Small intestine (tissue), 7 donors: ENCODE measurements at regions not wholly inside any gene's neighbourhood (a gene's known extent, or its start where the extent isn't known, plus 50 kb on each side); places are given as distances from the start of the nearest gene placed in this dataset.

Experiments
- DNase-seq, 2 donors: peaks; one replicate each; pipeline versions ENCODE4 v3.0.0 to v3.0.0-alpha.2; 2013
- FAIRE-seq: peaks from 2 replicates; lab custom pipeline; 2012; peaks lifted over from hg19 to GRCh38; lab: Jason Lieb, UNC
- H3K27ac ChIP-seq, 3 donors: one replicate each; pipeline ENCODE4 v1.5.1; 2013; ENCODE audit warnings: low read length in 2 of 3, mild to moderate bottlenecking in 2 of 3, control low read depth in 1 of 3, inconsistent platforms in 1 of 3, low read depth in 1 of 3, moderate library complexity in 1 of 3
- H3K27me3 ChIP-seq, 3 donors: one replicate each; pipeline ENCODE4 v1.6.1; 2013; ENCODE audit warnings: low read length in 3 of 3, inconsistent platforms in 1 of 3; ENCODE audit not compliant: control insufficient read depth in 3 of 3, insufficient read depth in 3 of 3
- H3K36me3 ChIP-seq, 3 donors: one replicate each; pipeline ENCODE4 v1.6.1; 2013; ENCODE audit warnings: low read length in 3 of 3, inconsistent platforms in 1 of 3, low read depth in 1 of 3, mild to moderate bottlenecking in 1 of 3, moderate library complexity in 1 of 3; ENCODE audit not compliant: control insufficient read depth in 3 of 3, insufficient read depth in 2 of 3
- H3K4me1 ChIP-seq, 3 donors: one replicate each; pipeline ENCODE4 v1.6.1; 2013; ENCODE audit warnings: low read length in 2 of 3, inconsistent platforms in 1 of 3, low read depth in 1 of 3, mild to moderate bottlenecking in 1 of 3, moderate library complexity in 1 of 3; ENCODE audit not compliant: control insufficient read depth in 3 of 3, insufficient read depth in 2 of 3
- H3K4me3 ChIP-seq, 3 donors: one replicate each; pipeline ENCODE4 v1.5.1; 2013; ENCODE audit warnings: low read length in 3 of 3, control low read depth in 1 of 3, inconsistent platforms in 1 of 3, low read depth in 1 of 3, mild to moderate bottlenecking in 1 of 3, moderate library complexity in 1 of 3
- H3K9me3 ChIP-seq, 2 donors: one replicate each; pipeline ENCODE4 v1.6.1; 2013; ENCODE audit warnings: low read depth in 1 of 2, low read length in 1 of 2; ENCODE audit not compliant: control insufficient read depth in 2 of 2, insufficient read depth in 1 of 2
- WGBS, 3 donors: extraction: QIAGEN DNeasy Blood & Tissue Kit; methylation state at CpG; one replicate each; pipeline ENCODE4 v1.1.7; 2013; 5-methylcytosine and 5-hydroxymethylcytosine counted together
- donor health status: healthy with polysubstance abuse.
- donor health status: control.
- donor health status: control.
- donor health status: Bipolar disorder and iron deficiency.
- donor health status: healthy.

DNA sequence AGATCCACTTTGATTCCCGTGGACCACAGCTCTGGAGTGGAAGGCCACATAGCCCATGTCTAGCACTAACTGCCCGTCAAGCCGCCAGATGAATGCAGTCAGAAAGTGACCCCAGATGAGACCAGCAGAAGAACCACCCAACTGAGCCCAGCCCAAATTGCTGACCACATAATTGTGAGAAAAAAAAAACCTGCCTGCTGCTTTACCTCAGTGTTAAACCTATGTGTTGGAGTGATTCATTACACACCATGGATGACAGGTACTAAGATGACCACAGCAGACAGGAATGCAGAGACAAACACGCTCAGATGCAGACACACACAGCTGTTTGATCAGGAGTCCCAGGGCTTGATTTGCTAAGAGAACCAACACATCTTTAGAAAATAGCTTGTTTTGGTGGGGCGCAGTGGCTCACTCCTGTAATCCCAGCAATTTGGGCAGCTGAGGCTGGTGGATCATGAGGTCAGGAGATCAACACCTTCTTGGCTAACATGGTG lies 168.1 kb upstream of the PPP2R2D start:
- no peaks in the 10 kb centered on the region for H3K4me1 ChIP-seq
- WGBS, 3 donors, result 85 to 92% (median 91%) methylated on average over 5 of the region's 5 CpGs

DNA sequence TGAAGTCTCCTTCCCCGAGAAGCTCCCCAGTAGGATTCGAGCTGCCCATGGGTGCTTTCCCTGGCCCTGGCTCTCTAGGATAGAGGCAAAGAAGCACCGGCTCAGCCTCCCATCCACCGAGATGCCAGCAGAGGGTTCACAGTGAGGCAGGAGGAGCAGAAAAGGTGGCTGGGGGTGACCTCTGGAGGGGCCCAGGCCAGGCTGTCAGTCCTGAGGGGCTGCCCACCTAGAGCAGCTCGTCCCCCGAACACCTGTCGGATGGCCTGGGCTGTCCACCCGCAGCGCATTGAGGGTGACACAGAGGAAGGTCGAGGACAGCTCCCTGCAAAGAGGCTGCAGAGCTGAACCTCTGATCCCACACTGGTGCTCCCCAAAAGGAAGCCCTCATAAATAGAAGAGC lies 167.2 kb upstream of the PPP2R2D start:
- Histone ChIP-seq H3K27ac (no peak overlapping the region), H3K4me1 (no peaks in the 10 kb centered on the region), H3K27me3 (no peaks in the 10 kb centered on the region), H3K9me3 (peaks cover 0 to 6% of the 10 kb centered on the region in 2 donors), H3K36me3 (no peaks in the 10 kb centered on the region), H3K4me3 (no peak overlapping the region)
- FAIRE-seq (no peak), DNase-seq (no peak)
- 74 to 78% (median 78%) methylated on average over 10 of the region's 10 CpGs for WGBS, 3 donors

More for the DNA sequence above, 168.1 kb upstream of the PPP2R2D start:
- peaks cover 0 to 6% of the 10 kb centered on the region in 2 donors for H3K9me3 ChIP-seq
- H3K27ac ChIP-seq, result no peak overlapping the region
- no peaks in the 10 kb centered on the region for H3K36me3 ChIP-seq
- H3K27me3 ChIP-seq, result no peaks in the 10 kb centered on the region
- H3K4me3 ChIP-seq, result no peak overlapping the region
- FAIRE-seq (no peak), DNase-seq (no peak)

DNA sequence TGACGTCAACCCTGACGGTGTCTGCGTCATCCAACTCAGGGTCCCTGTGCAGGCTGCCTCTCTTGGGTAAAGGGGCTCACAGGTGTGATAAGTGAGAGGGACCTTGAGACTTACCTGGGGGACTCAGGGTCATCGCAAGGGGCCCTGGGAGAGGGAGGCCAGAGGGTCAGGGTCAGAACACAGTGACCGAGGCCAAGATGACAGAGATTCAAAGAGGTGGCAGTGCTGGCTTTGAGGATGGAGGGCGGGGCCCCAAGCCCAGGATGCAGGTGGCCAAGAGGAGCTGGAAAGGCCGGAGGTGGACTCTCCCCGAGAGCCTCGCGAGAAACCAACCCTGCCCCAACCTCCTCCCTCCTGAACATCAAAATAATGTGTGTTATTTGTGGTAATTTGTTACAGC lies 165.2 kb upstream of the PPP2R2D start:
- WGBS, 3 donors, result 75 to 89% (median 80%) methylated on average over 10 of the region's 10 CpGs
- Histone ChIP-seq H3K9me3 (peaks cover 0 to 9% of the 10 kb centered on the region in 2 donors), H3K4me1 (no peaks in the 10 kb centered on the region), H3K4me3 (no peak overlapping the region), H3K27me3 (no peaks in the 10 kb centered on the region), H3K27ac (no peak overlapping the region), H3K36me3 (no peaks in the 10 kb centered on the region)
- no peak for DNase-seq
- no peak for FAIRE-seq

DNA sequence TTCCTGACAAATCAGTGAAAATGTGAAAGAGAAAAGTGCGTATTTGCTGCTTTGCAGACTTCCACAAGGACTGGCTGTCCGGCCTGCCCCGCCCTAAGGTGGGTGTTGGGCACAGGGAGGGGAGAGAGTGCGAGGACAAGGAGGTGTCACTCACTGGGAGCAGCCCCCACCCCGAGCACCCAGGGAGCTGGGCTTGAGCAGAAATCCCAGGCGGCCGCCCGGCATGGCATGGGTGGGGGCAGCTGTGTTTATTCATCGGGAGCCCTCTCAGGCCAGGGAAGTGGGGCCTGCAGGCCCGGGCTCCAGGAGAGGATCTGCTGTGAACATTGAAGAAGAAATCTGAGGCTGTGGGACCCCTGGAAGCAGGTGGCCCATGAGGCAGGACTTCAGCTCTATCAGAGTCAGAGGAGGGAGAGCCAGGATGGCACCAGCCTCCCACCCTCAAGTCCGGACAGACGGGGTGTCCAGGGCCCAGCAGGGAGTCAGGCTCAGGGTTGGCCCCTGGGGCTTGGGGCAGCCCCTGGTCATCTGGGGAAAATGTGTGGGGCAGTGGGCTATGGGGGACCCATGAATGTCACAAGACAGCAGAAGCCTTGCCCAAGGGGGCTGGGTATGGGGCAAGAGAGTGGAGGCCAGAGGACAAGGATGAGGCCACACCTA lies 164.4 kb upstream of the PPP2R2D start:
- 82 to 87% (median 83%) methylated on average over 11 to 12 of the region's 12 CpGs for WGBS, 3 donors
- Histone ChIP-seq H3K4me3 (no peak overlapping the region), H3K9me3 (peaks cover 0 to 9% of the 10 kb centered on the region in 2 donors), H3K4me1 (no peaks in the 10 kb centered on the region), H3K27me3 (no peaks in the 10 kb centered on the region), H3K36me3 (no peaks in the 10 kb centered on the region), H3K27ac (no peak overlapping the region)
- no peak for FAIRE-seq
- DNase-seq, result no peak

DNA sequence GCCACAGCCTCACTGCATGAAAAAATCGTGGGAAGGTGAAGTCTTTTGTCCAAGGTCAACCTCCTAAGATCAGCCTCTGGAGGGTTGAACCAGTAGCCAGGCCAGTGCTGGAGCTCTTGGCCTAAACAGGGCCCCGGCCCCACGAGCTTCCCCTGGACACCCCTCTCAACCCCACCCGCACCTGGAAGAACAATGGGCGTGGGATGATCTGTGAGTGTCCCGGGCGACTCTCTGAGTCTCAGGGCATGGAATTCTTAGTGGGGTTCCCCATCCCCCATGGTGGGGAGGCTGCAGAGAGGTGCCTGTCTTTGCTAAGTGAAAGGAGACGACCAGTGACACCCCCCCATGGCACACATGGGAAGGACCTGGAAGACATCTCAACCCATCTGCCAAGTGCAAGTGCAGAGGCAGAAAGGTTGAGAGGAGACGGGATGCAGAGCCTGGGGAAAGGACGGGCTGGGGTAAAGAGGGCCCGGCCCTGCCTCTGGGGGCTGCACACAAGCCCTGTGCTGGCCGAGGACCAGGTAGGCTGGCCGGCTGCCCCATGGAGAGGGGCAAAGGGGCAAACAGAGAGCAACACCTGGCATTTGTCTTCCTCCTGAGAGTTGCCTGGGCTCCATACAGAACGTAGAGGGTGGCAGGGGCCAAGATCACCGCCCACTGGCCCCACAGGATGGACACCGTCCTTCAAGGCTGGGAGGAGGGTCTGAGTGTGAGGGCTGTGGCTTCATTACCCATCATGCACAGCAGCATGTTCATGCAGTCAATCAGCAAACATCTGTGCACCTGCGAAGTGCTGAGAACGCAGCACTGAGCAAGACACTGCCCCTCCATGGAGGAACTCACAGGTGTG lies 163.0 kb upstream of the PPP2R2D start:
- FAIRE-seq, result no peak
- DNase-seq, result no peak
- WGBS, 3 donors, result 62 to 79% (median 63%) methylated on average over 18 of the region's 18 CpGs

DNA sequence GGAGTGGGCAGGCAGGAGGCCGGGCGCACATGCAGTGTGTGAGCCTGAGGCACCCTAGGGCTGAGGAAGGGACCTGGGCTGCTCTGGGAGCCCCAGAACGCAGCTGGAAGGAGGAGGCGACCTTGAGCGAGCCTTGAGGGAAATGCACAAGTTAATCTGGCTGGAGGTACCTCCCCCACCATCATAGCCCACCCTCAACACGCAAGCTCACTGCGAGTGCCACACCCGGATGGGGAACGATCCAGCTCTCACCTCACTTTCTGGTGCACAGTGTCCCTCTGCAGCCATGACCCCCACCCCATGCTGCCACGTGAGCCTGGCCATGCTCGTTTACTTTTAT lies 162.4 kb upstream of the PPP2R2D start:
- DNase-seq, result no peak
- Histone ChIP-seq H3K27me3 (no peaks in the 10 kb centered on the region), H3K36me3 (no peaks in the 10 kb centered on the region), H3K9me3 (peaks cover 0 to 2% of the 10 kb centered on the region in 2 donors), H3K4me1 (no peaks in the 10 kb centered on the region), H3K4me3 (no peak overlapping the region), H3K27ac (no peak overlapping the region)
- WGBS, 3 donors, result 49 to 58% (median 49%) methylated on average over 11 of the region's 11 CpGs
- FAIRE-seq, result no peak

More for the DNA sequence above, 163.0 kb upstream of the PPP2R2D start:
- H3K27me3 ChIP-seq, result no peaks in the 10 kb centered on the region
- H3K9me3 ChIP-seq, result peaks cover 0 to 2% of the 10 kb centered on the region in 2 donors
- H3K4me1 ChIP-seq, result no peaks in the 10 kb centered on the region
- no peak overlapping the region for H3K4me3 ChIP-seq
- H3K27ac ChIP-seq, result no peak overlapping the region
- H3K36me3 ChIP-seq, result no peaks in the 10 kb centered on the region

DNA sequence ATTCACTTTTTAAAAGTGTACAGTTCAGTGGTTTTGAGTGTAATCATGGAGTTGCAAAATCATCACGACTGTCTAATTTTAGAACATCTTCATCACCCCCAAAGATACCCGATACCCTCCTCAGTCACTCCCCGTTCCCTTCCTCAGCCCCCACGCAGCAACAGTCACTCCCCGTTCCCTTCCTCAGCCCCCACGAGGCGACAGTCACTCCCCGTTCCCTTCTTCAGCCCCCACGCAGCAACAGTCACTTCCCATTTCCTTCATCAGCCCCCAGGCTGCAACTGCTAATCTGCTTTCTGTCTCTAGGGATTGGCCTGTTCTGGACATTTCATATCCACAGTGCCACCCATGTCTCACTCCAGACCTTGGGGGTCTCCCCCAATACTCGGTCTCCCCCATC lies 161.6 kb upstream of the PPP2R2D start:
- 46 to 67% (median 56%) methylated on average over 10 of the region's 10 CpGs for WGBS, 3 donors
- FAIRE-seq (no peak), DNase-seq (no peak)
- no peak overlapping the region for H3K27ac ChIP-seq
- H3K9me3 ChIP-seq, result peaks cover 0 to 2% of the 10 kb centered on the region in 2 donors
- no peaks in the 10 kb centered on the region for H3K36me3 ChIP-seq
- no peak overlapping the region for H3K4me3 ChIP-seq
- H3K4me1 ChIP-seq, result no peaks in the 10 kb centered on the region
- H3K27me3 ChIP-seq, result no peaks in the 10 kb centered on the region

DNA sequence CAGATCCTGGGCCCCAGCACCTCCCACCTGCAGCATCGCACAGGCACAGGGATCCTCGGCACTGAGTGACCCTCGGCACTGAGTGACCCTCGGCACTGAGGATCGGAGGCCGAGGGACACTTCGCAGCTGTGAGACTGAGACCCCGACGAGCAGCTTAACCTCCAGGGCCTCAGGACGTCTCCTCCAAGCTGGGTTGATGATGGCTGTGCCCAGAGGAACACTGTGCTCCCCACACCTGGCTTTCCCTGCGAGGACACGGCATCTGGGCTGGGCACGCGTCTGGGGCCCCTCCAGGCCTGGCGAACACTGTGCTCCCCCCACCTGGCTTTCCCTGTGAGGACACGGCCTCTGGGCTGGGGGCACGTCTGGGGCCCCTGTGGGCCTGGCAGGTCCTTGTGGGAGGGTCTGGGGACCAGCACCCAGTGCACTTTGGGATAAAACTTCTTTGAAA lies 158.3 kb upstream of the PPP2R2D start:
- no peaks in the 10 kb centered on the region for H3K27me3 ChIP-seq
- H3K9me3 ChIP-seq, result peaks cover 0 to 2% of the 10 kb centered on the region in 2 donors
- no peak for DNase-seq
- H3K4me3 ChIP-seq, result no peak overlapping the region
- H3K27ac ChIP-seq, result no peak overlapping the region
- FAIRE-seq, result no peak
- H3K4me1 ChIP-seq, result no peaks in the 10 kb centered on the region
- H3K36me3 ChIP-seq, result no peaks in the 10 kb centered on the region
- WGBS, 3 donors, result 86 to 91% (median 91%) methylated on average over 17 of the region's 17 CpGs
